ENCODE measurements at regions not wholly inside any gene's neighbourhood (a gene's known extent, or its start where the extent isn't known, plus 50 kb on each side); places are given as distances from the start of the nearest gene placed in this dataset.

GRCh38 chrX:45760187-45760742, 559.6 kb upstream of the DIPK2B start:
- ChIA-PET CTCF (interaction anchor here (1.0 to 1.7 kb wide), 2 partner anchors 9 to 42 kb away, joined by 3 to 7 read pairs; no protein-coding TSS in a partner anchor), POLR2A (no interaction called here)
- H3K9me3 ChIP-seq, result no peaks in the 10 kb centered on the region
- H3K27ac ChIP-seq, result peak overlapping the region in 1 of 2 experiments; percentile 49; a peak in 2 of 6 replicates
- FAIRE-seq, result no peak
- no peak for DNase-seq (ENCODE audit: low read depth in 1 of 2, low spot score in 1 of 2)
- 91% methylated on average over 10 of the region's 10 CpGs for WGBS (ENCODE audit: missing lambda C conversion rate)
- TF ChIP-seq EHMT2 (IDR thresholded peaks at IDR 0.05; ENCODE audit: low read depth) (no peak), SREBF2 (IDR thresholded peaks at IDR 0.05) (no peak), NPAS2 (CRISPR knock-in tag; IDR thresholded peaks at IDR 0.05; ENCODE audit: borderline replicate concordance) (no peak), TP53 (CRISPR knock-in tag; IDR thresholded peaks at IDR 0.05) (no peak), SMC3 (IDR thresholded peaks at IDR 0.05) (no peak), ZSCAN20 (CRISPR knock-in tag; IDR thresholded peaks at IDR 0.05) (no peak), ESRRA (IDR thresholded peaks at IDR 0.05; ENCODE audit: borderline replicate concordance, low read length) (no peak), CBX2 (IDR thresholded peaks at IDR 0.05; ENCODE audit: borderline replicate concordance, low read depth) (no peak), MAZ (IDR thresholded peaks at IDR 0.05; ENCODE audit: borderline replicate concordance, low read depth, low read length) (no peak), CHD2 (IDR thresholded peaks at IDR 0.05; ENCODE audit: low read length, partially characterized antibody) (no peak), KDM5A (IDR thresholded peaks at IDR 0.05) (no peak), ATOH8 (CRISPR knock-in tag; IDR thresholded peaks at IDR 0.05; ENCODE audit: low read depth) (no peak), NFE2L2 (conservative IDR thresholded peaks at IDR 0.05; ENCODE audit: low read length) (no peak)
- H3K4me3 ChIP-seq, result no peak overlapping the region
- no peak for ATAC-seq
- no peak overlapping the region for H3K4me2 ChIP-seq
- peaks cover 87% of the 10 kb centered on the region for H3K4me1 ChIP-seq

GRCh38 chrX:45758738-45759397, 558.2 kb upstream of the DIPK2B start:
- Histone ChIP-seq H3K9me3 (no peaks in the 10 kb centered on the region), H3K4me1 (peaks cover 73% of the 10 kb centered on the region), H3K4me3 (no peak overlapping the region), H3K4me2 (no peak overlapping the region), H3K27ac (peak overlapping the region; percentile 5 to 64; a peak in 4 of 6 replicates)
- WGBS (ENCODE audit: missing lambda C conversion rate), result 73% methylated on average over 3 of the region's 3 CpGs
- no peak for TF ChIP-seq HMGXB4 (CRISPR knock-in tag; IDR thresholded peaks at IDR 0.05; ENCODE audit: borderline replicate concordance)
- no peak for TF ChIP-seq HEYL (CRISPR knock-in tag; IDR thresholded peaks at IDR 0.05)
- no peak for TF ChIP-seq EHMT2 (IDR thresholded peaks at IDR 0.05; ENCODE audit: low read depth)
- no peak for TF ChIP-seq RNF2 (IDR thresholded peaks at IDR 0.05; ENCODE audit: borderline replicate concordance, low read depth)
- TF ChIP-seq SREBF2 (IDR thresholded peaks at IDR 0.05), result no peak
- TF ChIP-seq NR3C1 (IDR thresholded peaks at IDR 0.05), result no peak
- TF ChIP-seq FOXS1 (CRISPR knock-in tag; IDR thresholded peaks at IDR 0.05), result no peak
- no peak for TF ChIP-seq SMC3 (IDR thresholded peaks at IDR 0.05)
- no peak for TF ChIP-seq JUNB (IDR thresholded peaks at IDR 0.05)
- TF ChIP-seq MAFK (IDR thresholded peaks at IDR 0.05; ENCODE audit: partially characterized antibody), result no peak
- no peak for TF ChIP-seq RAD21 (conservative IDR thresholded peaks at IDR 0.05 in 1 of 2, IDR thresholded peaks at IDR 0.05 in 1 of 2)
- no peak for TF ChIP-seq E2F6 (IDR thresholded peaks at IDR 0.05; ENCODE audit: borderline replicate concordance, low read depth)
- TF ChIP-seq CTCF (IDR thresholded peaks at IDR 0.05), result no peak
- no peak for TF ChIP-seq RARB (CRISPR knock-in tag; IDR thresholded peaks at IDR 0.05)
- ATAC-seq (peak; percentile 49 to 54; a peak in 3 of 6 replicates), FAIRE-seq (no peak), DNase-seq (ENCODE audit: low read depth in 1 of 2, low spot score in 1 of 2) (no peak)
- POLR2A ChIA-PET, result interaction anchor here (1.0 kb wide), 1 partner anchor 244 kb away, joined by 3 read pairs; no protein-coding TSS in a partner anchor
- CTCF ChIA-PET, result interaction anchor here (1.1 to 2.3 kb wide), 2 partner anchors 243 to 650 kb away, joined by 4 to 7 read pairs; no protein-coding TSS in a partner anchor
